DOHH2 (cell line): ENCODE measurements at regions not wholly inside any gene's neighbourhood (a gene's known extent, or its start where the extent isn't known, plus 50 kb on each side); places are given as distances from the start of the nearest gene placed in this dataset.

Source experiments
- EZH2phosphoT487 ChIP-seq: fragments of 200-600 bp; sonication (generic); IDR thresholded peaks from 2 replicates; pipeline ENCODE4 v1.6.1; 2017; ENCODE audit warnings: borderline replicate concordance, mild to moderate bottlenecking, antibody characterized with exemption, low read length, moderate library complexity, mixed read lengths
- TF ChIP-seq, protein P1 (sequence below): fragments of 200-600 bp; sonication (generic); IDR thresholded peaks from one replicate; pipeline ENCODE4 v1.5.1; 2014; ENCODE audit warnings: antibody characterized with exemption, mild to moderate bottlenecking, low read depth, low read length; ENCODE audit not compliant: poor library complexity, severe bottlenecking

DNA sequence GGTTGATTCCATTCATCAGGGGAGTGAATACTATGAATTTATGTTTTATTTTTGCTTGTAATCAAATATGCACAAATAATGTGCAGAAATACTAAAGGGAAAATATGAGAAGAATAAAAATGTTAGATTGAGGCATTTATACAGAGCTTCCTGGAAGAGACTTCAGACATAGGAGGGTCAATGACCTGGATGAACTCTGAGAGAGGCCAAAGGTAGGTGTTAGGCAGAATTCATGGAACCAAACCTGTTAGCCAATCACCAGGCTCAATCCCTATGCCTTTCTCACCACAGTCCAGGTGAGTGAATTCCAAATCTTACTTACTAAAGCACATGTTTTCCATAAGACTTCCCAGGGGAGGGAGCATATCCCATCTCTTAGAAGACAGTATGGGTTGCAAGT lies 130.4 kb upstream of the NTF3 start:
- TF ChIP-seq, protein P1, sequence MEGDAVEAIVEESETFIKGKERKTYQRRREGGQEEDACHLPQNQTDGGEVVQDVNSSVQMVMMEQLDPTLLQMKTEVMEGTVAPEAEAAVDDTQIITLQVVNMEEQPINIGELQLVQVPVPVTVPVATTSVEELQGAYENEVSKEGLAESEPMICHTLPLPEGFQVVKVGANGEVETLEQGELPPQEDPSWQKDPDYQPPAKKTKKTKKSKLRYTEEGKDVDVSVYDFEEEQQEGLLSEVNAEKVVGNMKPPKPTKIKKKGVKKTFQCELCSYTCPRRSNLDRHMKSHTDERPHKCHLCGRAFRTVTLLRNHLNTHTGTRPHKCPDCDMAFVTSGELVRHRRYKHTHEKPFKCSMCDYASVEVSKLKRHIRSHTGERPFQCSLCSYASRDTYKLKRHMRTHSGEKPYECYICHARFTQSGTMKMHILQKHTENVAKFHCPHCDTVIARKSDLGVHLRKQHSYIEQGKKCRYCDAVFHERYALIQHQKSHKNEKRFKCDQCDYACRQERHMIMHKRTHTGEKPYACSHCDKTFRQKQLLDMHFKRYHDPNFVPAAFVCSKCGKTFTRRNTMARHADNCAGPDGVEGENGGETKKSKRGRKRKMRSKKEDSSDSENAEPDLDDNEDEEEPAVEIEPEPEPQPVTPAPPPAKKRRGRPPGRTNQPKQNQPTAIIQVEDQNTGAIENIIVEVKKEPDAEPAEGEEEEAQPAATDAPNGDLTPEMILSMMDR = no peak
- no peak for TF ChIP-seq EZH2phosphoT487
